ENCODE measurements at regions not wholly inside any gene's neighbourhood (a gene's known extent, or its start where the extent isn't known, plus 50 kb on each side); places are given as distances from the start of the nearest gene placed in this dataset.
A peak's percentile ranks its signal among the peaks of the same experiment; 100 is the strongest.

DNA sequence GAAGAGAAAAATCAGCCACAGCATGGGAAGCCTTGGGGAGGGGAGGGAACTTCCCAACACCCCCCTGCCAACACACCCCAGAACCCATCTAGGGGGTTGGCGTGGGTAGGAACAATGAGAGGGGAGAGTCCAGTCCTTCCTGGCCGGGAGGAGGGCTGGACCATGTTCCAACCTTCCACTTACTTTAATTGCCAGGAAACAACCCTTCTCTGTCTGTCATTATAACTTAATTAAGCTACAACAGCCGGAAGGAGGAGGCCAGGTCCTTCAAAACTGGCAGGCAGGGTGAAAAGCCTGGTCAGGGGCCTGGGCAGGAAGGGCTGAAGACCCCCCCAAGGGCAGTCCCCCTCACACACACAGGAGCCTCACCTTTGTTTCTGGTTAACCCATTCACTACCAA, 447.0 kb downstream of the SOX9 start:
- H3K36me3 ChIP-seq (ENCODE audit: low read depth, low read length) = peaks cover 6% of the 10 kb centered on the region; the same call in 1 of the 2 replicates
- no peaks in the 10 kb centered on the region for H3K27me3 ChIP-seq (ENCODE audit: low read length)
- H3K9me3 ChIP-seq (ENCODE audit: low read length) = no peaks in the 10 kb centered on the region
- BruUV-seq (replicated peaks) = no TSS peak
- TF ChIP-seq EZH2 (IDR thresholded peaks at IDR 0.05; ENCODE audit: low read length, unreplicated experiment) (no peak), EZH2phosphoT487 (IDR thresholded peaks at IDR 0.05; ENCODE audit: borderline replicate concordance, low read length) (no peak)
- TF ChIP-seq, protein P1, sequence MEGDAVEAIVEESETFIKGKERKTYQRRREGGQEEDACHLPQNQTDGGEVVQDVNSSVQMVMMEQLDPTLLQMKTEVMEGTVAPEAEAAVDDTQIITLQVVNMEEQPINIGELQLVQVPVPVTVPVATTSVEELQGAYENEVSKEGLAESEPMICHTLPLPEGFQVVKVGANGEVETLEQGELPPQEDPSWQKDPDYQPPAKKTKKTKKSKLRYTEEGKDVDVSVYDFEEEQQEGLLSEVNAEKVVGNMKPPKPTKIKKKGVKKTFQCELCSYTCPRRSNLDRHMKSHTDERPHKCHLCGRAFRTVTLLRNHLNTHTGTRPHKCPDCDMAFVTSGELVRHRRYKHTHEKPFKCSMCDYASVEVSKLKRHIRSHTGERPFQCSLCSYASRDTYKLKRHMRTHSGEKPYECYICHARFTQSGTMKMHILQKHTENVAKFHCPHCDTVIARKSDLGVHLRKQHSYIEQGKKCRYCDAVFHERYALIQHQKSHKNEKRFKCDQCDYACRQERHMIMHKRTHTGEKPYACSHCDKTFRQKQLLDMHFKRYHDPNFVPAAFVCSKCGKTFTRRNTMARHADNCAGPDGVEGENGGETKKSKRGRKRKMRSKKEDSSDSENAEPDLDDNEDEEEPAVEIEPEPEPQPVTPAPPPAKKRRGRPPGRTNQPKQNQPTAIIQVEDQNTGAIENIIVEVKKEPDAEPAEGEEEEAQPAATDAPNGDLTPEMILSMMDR (conservative IDR thresholded peaks at IDR 0.05; ENCODE audit: low read depth, low read length) = no peak
- ATAC-seq (no peak), DNase-seq (no peak)
- H3K9ac ChIP-seq (ENCODE audit: low read length) = no peak overlapping the region
- no peak overlapping the region for H3K4me2 ChIP-seq (ENCODE audit: low read length)
- no peaks in the 10 kb centered on the region for H3K9me2 ChIP-seq (replicated peaks; ENCODE audit: low read length)
- peaks cover 80% of the 10 kb centered on the region for H4K20me1 ChIP-seq (ENCODE audit: low read length)
- peaks cover 94% of the 10 kb centered on the region for H3K79me2 ChIP-seq (ENCODE audit: low read length)
- intact Hi-C loops (cut with micrococcal nuclease) = no loop called here
- H3K27ac ChIP-seq (ENCODE audit: low read length) = no peak overlapping the region
- H2AFZ ChIP-seq (ENCODE audit: low read length) = no peak overlapping the region
- no peak overlapping the region for H3K4me3 ChIP-seq (ENCODE audit: low read length)
- H3K4me1 ChIP-seq (ENCODE audit: insufficient read depth, low read length) = no peaks in the 10 kb centered on the region
- ChIA-PET CTCF (no interaction called here), POLR2A (ENCODE audit: unreplicated experiment) (no interaction called here)
- no peaks in the 10 kb centered on the region for H3F3A ChIP-seq (ENCODE audit: low read length, unreplicated experiment)

DNA sequence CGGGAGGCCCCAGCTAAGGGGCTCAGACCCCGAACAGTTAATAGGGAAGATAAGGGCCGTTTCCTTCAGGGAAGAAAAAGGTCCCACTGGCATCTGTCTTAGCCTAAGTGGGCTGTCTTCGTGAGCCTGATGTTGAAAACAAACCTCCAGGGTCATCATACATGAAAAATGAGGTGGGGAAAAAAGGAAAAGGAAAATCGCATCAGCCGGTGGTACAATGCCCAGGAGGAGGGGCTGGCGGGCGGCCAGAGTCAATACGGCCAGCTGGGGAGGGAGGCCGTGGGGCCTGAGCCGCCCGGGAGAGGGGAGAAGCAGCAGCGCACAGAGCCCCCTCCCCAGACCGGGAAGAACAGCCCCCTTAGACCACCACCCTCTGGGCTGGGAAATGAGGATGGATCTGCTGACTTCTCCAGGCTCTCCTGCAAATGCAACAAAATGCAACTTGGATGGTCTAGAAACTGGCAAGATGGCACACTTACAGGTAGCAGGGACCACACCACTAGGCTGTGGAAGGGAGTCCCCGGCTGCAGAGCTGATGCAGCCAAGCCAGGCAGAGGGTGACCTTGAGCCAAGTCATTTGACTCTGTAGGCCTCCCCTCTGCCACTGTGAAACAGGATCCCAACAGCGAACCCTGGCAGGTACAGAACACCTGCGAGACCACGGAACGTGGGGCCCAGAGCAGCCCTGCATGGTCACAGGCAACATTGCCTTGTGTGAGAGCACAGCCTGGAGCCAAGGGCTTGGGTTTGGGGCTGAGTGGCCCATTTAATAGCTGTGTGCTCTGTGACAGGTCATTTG, 448.5 kb downstream of the SOX9 start:
- no peak overlapping the region for H3K27ac ChIP-seq (ENCODE audit: low read length)
- H3K4me1 ChIP-seq (ENCODE audit: insufficient read depth, low read length) = no peaks in the 10 kb centered on the region
- H3F3A ChIP-seq (ENCODE audit: low read length, unreplicated experiment) = no peaks in the 10 kb centered on the region
- BruUV-seq (replicated peaks) = no TSS peak
- intact Hi-C loops (cut with micrococcal nuclease) = no loop called here
- TF ChIP-seq EZH2 (IDR thresholded peaks at IDR 0.05; ENCODE audit: low read length, unreplicated experiment) = no peak
- TF ChIP-seq EZH2phosphoT487 (IDR thresholded peaks at IDR 0.05; ENCODE audit: borderline replicate concordance, low read length) = no peak
- TF ChIP-seq, protein P1 (conservative IDR thresholded peaks at IDR 0.05; ENCODE audit: low read depth, low read length) = no peak
- H3K27me3 ChIP-seq (ENCODE audit: low read length) = no peaks in the 10 kb centered on the region
- no peak overlapping the region for H3K4me3 ChIP-seq (ENCODE audit: low read length)
- peaks cover 83% of the 10 kb centered on the region for H4K20me1 ChIP-seq (ENCODE audit: low read length)
- H3K36me3 ChIP-seq (ENCODE audit: low read depth, low read length) = peaks cover 6% of the 10 kb centered on the region; the same call in 1 of the 2 replicates
- no peak for DNase-seq
- CTCF ChIA-PET = no interaction called here
- no peaks in the 10 kb centered on the region for H3K9me2 ChIP-seq (replicated peaks; ENCODE audit: low read length)
- H3K4me2 ChIP-seq (ENCODE audit: low read length) = no peak overlapping the region
- peaks cover 93% of the 10 kb centered on the region for H3K79me2 ChIP-seq (ENCODE audit: low read length)
- no peak overlapping the region for H3K9ac ChIP-seq (ENCODE audit: low read length)
- ATAC-seq = no peak
- POLR2A ChIA-PET (ENCODE audit: unreplicated experiment) = no interaction called here
- H2AFZ ChIP-seq (ENCODE audit: low read length) = no peak overlapping the region
- H3K9me3 ChIP-seq (ENCODE audit: low read length) = no peaks in the 10 kb centered on the region

GRCh38 chr17:72571813-72572396, 451.1 kb downstream of the SOX9 start:
- Histone ChIP-seq H3K9me3 (ENCODE audit: low read length) (no peaks in the 10 kb centered on the region), H3K4me2 (ENCODE audit: low read length) (no peak overlapping the region), H3K4me3 (ENCODE audit: low read length) (no peak overlapping the region), H3K9ac (ENCODE audit: low read length) (no peak overlapping the region), H2AFZ (ENCODE audit: low read length) (no peak overlapping the region), H3K9me2 (replicated peaks; ENCODE audit: low read length) (no peaks in the 10 kb centered on the region), H3F3A (ENCODE audit: low read length, unreplicated experiment) (no peaks in the 10 kb centered on the region), H3K79me2 (ENCODE audit: low read length) (peaks cover 97% of the 10 kb centered on the region), H3K36me3 (ENCODE audit: low read depth, low read length) (no peaks in the 10 kb centered on the region), H4K20me1 (ENCODE audit: low read length) (peaks cover 95% of the 10 kb centered on the region), H3K4me1 (ENCODE audit: insufficient read depth, low read length) (no peaks in the 10 kb centered on the region), H3K27me3 (ENCODE audit: low read length) (no peaks in the 10 kb centered on the region), H3K27ac (ENCODE audit: low read length) (no peak overlapping the region)
- intact Hi-C loops (cut with micrococcal nuclease) = no loop called here
- ChIA-PET POLR2A (ENCODE audit: unreplicated experiment) (no interaction called here), CTCF (no interaction called here)
- DNase-seq = no peak
- ATAC-seq = peak; percentile 59
- no TSS peak for BruUV-seq (replicated peaks)
- TF ChIP-seq EZH2phosphoT487 (IDR thresholded peaks at IDR 0.05; ENCODE audit: borderline replicate concordance, low read length) (no peak), EZH2 (IDR thresholded peaks at IDR 0.05; ENCODE audit: low read length, unreplicated experiment) (no peak)
- TF ChIP-seq, protein P1 (conservative IDR thresholded peaks at IDR 0.05; ENCODE audit: low read depth, low read length) = no peak

Measured in PC-3 (cell line).